ENCODE measurements at regions not wholly inside any gene's neighbourhood (a gene's known extent, or its start where the extent isn't known, plus 50 kb on each side); places are given as distances from the start of the nearest gene placed in this dataset.

- H3K27me3 Mint-ChIP-seq = no peaks in the 10 kb centered on the region
- Histone ChIP-seq H3K79me2 (ENCODE audit: control insufficient read depth, insufficient read depth, low read length) (no peaks in the 10 kb centered on the region), H3K27ac (ENCODE audit: low read length in 2 of 2) (no peak overlapping the region), H2AFZ (ENCODE audit: insufficient read depth, low read depth, low read length, poor library complexity, severe bottlenecking) (no peak overlapping the region), H3K4me1 (ENCODE audit: control insufficient read depth in 2 of 2, insufficient read depth in 2 of 2, low read length in 2 of 2) (peaks cover 0 to 5% of the 10 kb centered on the region in 2 donors), H3K36me3 (replicated peaks in 1 of 2; ENCODE audit: control extremely low read depth in 1 of 2, control insufficient read depth in 1 of 2, extremely low read depth in 1 of 2, insufficient read depth in 2 of 2, low read length in 1 of 2) (no peaks in the 10 kb centered on the region), H3K4me3 (ENCODE audit: control extremely low read depth in 1 of 5, extremely low read depth in 1 of 5, insufficient read depth in 1 of 5, low read depth in 2 of 5, low read length in 4 of 5) (no peak overlapping the region), H3K27me3 (replicated peaks in 1 of 4; ENCODE audit: control extremely low read depth in 1 of 4, control insufficient read depth in 3 of 4, insufficient read depth in 4 of 4, low read length in 3 of 4) (no peaks in the 10 kb centered on the region), H3K4me2 (replicated peaks; ENCODE audit: low read depth, low read length, poor library complexity, severe bottlenecking) (no peak overlapping the region), H4K20me1 (ENCODE audit: control insufficient read depth, insufficient read depth, low read length, poor library complexity, severe bottlenecking) (no peaks in the 10 kb centered on the region), H3K9ac (ENCODE audit: low read length) (no peak overlapping the region), H3K9me3 (ENCODE audit: control extremely low read depth in 1 of 3, control insufficient read depth in 2 of 3, insufficient read depth in 1 of 3, low read length in 2 of 3) (peaks cover 0 to 6% (median 0%) of the 10 kb centered on the region in 3 donors)
- CTCF ChIA-PET = no interaction called here
- H3K9me3 Mint-ChIP-seq (ENCODE audit: insufficient read depth) = peaks cover 3% of the 10 kb centered on the region
- intact Hi-C loops (cut with micrococcal nuclease) = no loop called here
- H3K4me3 Mint-ChIP-seq = no peak overlapping the region
- POLR2A ChIA-PET = no interaction called here
- DNase-seq (no peak), ATAC-seq (ENCODE audit: low read depth) (no peak)
- TF ChIP-seq CTCF (IDR thresholded peaks at IDR 0.05) (no peak), EZH2 (IDR thresholded peaks at IDR 0.05; ENCODE audit: borderline replicate concordance, insufficient read depth, low read depth, low read length, poor library complexity, severe bottlenecking) (no peak)
- H3K4me1 Mint-ChIP-seq = peaks cover 7% of the 10 kb centered on the region
- no peak overlapping the region for H3K27ac Mint-ChIP-seq
- WGBS (ENCODE audit: insufficient coverage) = 90% methylated on average over 7 of the region's 7 CpGs
These were observed 621.9 kb downstream of the LRFN5 start for GRCh38 chr14:42228611-42229010.

GRCh38 chr14:42224053-42224888, 617.6 kb downstream of the LRFN5 start:
- peaks cover 3% of the 10 kb centered on the region for H3K9me3 Mint-ChIP-seq (ENCODE audit: insufficient read depth)
- Histone ChIP-seq H3K27me3 (replicated peaks in 1 of 4; ENCODE audit: control extremely low read depth in 1 of 4, control insufficient read depth in 3 of 4, insufficient read depth in 4 of 4, low read length in 3 of 4) (no peaks in the 10 kb centered on the region), H3K4me3 (ENCODE audit: control extremely low read depth in 1 of 5, extremely low read depth in 1 of 5, insufficient read depth in 1 of 5, low read depth in 2 of 5, low read length in 4 of 5) (no peak overlapping the region), H3K79me2 (ENCODE audit: control insufficient read depth, insufficient read depth, low read length) (no peaks in the 10 kb centered on the region), H3K27ac (ENCODE audit: low read length in 2 of 2) (no peak overlapping the region), H3K36me3 (replicated peaks in 1 of 2; ENCODE audit: control extremely low read depth in 1 of 2, control insufficient read depth in 1 of 2, extremely low read depth in 1 of 2, insufficient read depth in 2 of 2, low read length in 1 of 2) (no peaks in the 10 kb centered on the region), H3K4me2 (replicated peaks; ENCODE audit: low read depth, low read length, poor library complexity, severe bottlenecking) (no peak overlapping the region), H3K4me1 (ENCODE audit: control insufficient read depth in 2 of 2, insufficient read depth in 2 of 2, low read length in 2 of 2) (peaks cover 9 to 16% of the 10 kb centered on the region in 2 donors), H3K9ac (ENCODE audit: low read length) (no peak overlapping the region), H4K20me1 (ENCODE audit: control insufficient read depth, insufficient read depth, low read length, poor library complexity, severe bottlenecking) (no peaks in the 10 kb centered on the region), H2AFZ (ENCODE audit: insufficient read depth, low read depth, low read length, poor library complexity, severe bottlenecking) (no peak overlapping the region), H3K9me3 (ENCODE audit: control extremely low read depth in 1 of 3, control insufficient read depth in 2 of 3, insufficient read depth in 1 of 3, low read length in 2 of 3) (peaks cover 0 to 4% (median 1%) of the 10 kb centered on the region in 3 donors)
- no CpG with 5 or more reads among the region's 2 CpGs for WGBS (ENCODE audit: insufficient coverage)
- POLR2A ChIA-PET = no interaction called here
- H3K4me3 Mint-ChIP-seq = no peak overlapping the region
- no peak overlapping the region for H3K27ac Mint-ChIP-seq
- peaks cover 20% of the 10 kb centered on the region for H3K4me1 Mint-ChIP-seq
- intact Hi-C loops (cut with micrococcal nuclease) = no loop called here
- CTCF ChIA-PET = interaction anchor here (0.8 to 2.0 kb wide), 4 partner anchors 9 to 299 kb away, joined by 4 to 5 read pairs (median 4); no protein-coding TSS in a partner anchor
- DNase-seq = peak; percentile 45
- H3K27me3 Mint-ChIP-seq = no peaks in the 10 kb centered on the region
- no peak for ATAC-seq (ENCODE audit: low read depth)
- TF ChIP-seq CTCF (IDR thresholded peaks at IDR 0.05) = peak; percentile 86
- TF ChIP-seq EZH2 (IDR thresholded peaks at IDR 0.05; ENCODE audit: borderline replicate concordance, insufficient read depth, low read depth, low read length, poor library complexity, severe bottlenecking) = no peak

Measured in B cell (primary cell).